ENCODE measurements at regions not wholly inside any gene's neighbourhood (a gene's known extent, or its start where the extent isn't known, plus 50 kb on each side); places are given as distances from the start of the nearest gene placed in this dataset.

GRCh38 chr16:9408297-9408878 lies 316.9 kb downstream of the HAPSTR1 start:
- no peak for DNase-seq (ENCODE audit: low read depth)
- no peak overlapping the region for H3K4me3 ChIP-seq (ENCODE audit: low read depth, low read length)
- TF ChIP-seq POLR2A (IDR thresholded peaks at IDR 0.05; ENCODE audit: extremely low read depth, insufficient read length) (no peak), CTCF (IDR thresholded peaks at IDR 0.05; ENCODE audit: low read depth, low read length) (no peak), MYC (IDR thresholded peaks at IDR 0.05; ENCODE audit: low read depth, low read length) (no peak), MAX (IDR thresholded peaks at IDR 0.05; ENCODE audit: low read depth, low read length) (no peak)

GRCh38 chr16:9409560-9410493 lies 318.4 kb downstream of the HAPSTR1 start:
- TF ChIP-seq POLR2A (IDR thresholded peaks at IDR 0.05; ENCODE audit: extremely low read depth, insufficient read length) (no peak), CTCF (IDR thresholded peaks at IDR 0.05; ENCODE audit: low read depth, low read length) (no peak), MAX (IDR thresholded peaks at IDR 0.05; ENCODE audit: low read depth, low read length) (no peak), MYC (IDR thresholded peaks at IDR 0.05; ENCODE audit: low read depth, low read length) (no peak)
- H3K4me3 ChIP-seq (ENCODE audit: low read depth, low read length): no peak overlapping the region
- no peak for DNase-seq (ENCODE audit: low read depth)

- no peak overlapping the region for H3K4me3 ChIP-seq (ENCODE audit: low read depth, low read length)
- TF ChIP-seq MYC (IDR thresholded peaks at IDR 0.05; ENCODE audit: low read depth, low read length): no peak
- DNase-seq (ENCODE audit: low read depth): no peak
These were observed 320.0 kb downstream of the HAPSTR1 start for GRCh38 chr16:9411426-9411825.

GRCh38 chr16:9412031-9412914 lies 320.8 kb downstream of the HAPSTR1 start:
- H3K4me3 ChIP-seq (ENCODE audit: low read depth, low read length): no peak overlapping the region
- DNase-seq (ENCODE audit: low read depth): no peak
- TF ChIP-seq MAX (IDR thresholded peaks at IDR 0.05; ENCODE audit: low read depth, low read length): no peak
- TF ChIP-seq POLR2A (IDR thresholded peaks at IDR 0.05; ENCODE audit: extremely low read depth, insufficient read length): no peak
- TF ChIP-seq CTCF (IDR thresholded peaks at IDR 0.05; ENCODE audit: low read depth, low read length): no peak
- TF ChIP-seq MYC (IDR thresholded peaks at IDR 0.05; ENCODE audit: low read depth, low read length): no peak

- no peak for TF ChIP-seq MAX (IDR thresholded peaks at IDR 0.05; ENCODE audit: low read depth, low read length)
- TF ChIP-seq POLR2A (IDR thresholded peaks at IDR 0.05; ENCODE audit: extremely low read depth, insufficient read length): no peak
- no peak for TF ChIP-seq MYC (IDR thresholded peaks at IDR 0.05; ENCODE audit: low read depth, low read length)
- TF ChIP-seq CTCF (IDR thresholded peaks at IDR 0.05; ENCODE audit: low read depth, low read length): no peak
- no peak overlapping the region for H3K4me3 ChIP-seq (ENCODE audit: low read depth, low read length)
- DNase-seq (ENCODE audit: low read depth): no peak
These were observed 321.4 kb downstream of the HAPSTR1 start for GRCh38 chr16:9412915-9413264.

GRCh38 chr16:9415545-9415944 lies 324.1 kb downstream of the HAPSTR1 start:
- TF ChIP-seq POLR2A (IDR thresholded peaks at IDR 0.05; ENCODE audit: extremely low read depth, insufficient read length): no peak
- no peak for DNase-seq (ENCODE audit: low read depth)
- no peak overlapping the region for H3K4me3 ChIP-seq (ENCODE audit: low read depth, low read length)

Measured in NB4 (cell line).